ENCODE measurements at regions not wholly inside any gene's neighbourhood (a gene's known extent, or its start where the extent isn't known, plus 50 kb on each side); places are given as distances from the start of the nearest gene placed in this dataset.

GRCh38 chr1:80542231-80542630 lies 1258.5 kb upstream of the ADGRL2 start:
- TF ChIP-seq MAX (IDR thresholded peaks at IDR 0.05) (no peak), TCF12 (IDR thresholded peaks at IDR 0.05; ENCODE audit: low read depth) (no peak), EGR1 (IDR thresholded peaks at IDR 0.05) (no peak), ZBTB7A (IDR thresholded peaks at IDR 0.05; ENCODE audit: low read depth) (no peak)

GRCh38 chr1:80540596-80540995 lies 1260.1 kb upstream of the ADGRL2 start:
- TF ChIP-seq YY1 (IDR thresholded peaks at IDR 0.05; ENCODE audit: low read depth): no peak
- no peak for TF ChIP-seq TEAD4 (IDR thresholded peaks at IDR 0.05)
- no peak for TF ChIP-seq CEBPB (IDR thresholded peaks at IDR 0.05)
- TF ChIP-seq EP300 (IDR thresholded peaks at IDR 0.05; ENCODE audit: borderline replicate concordance): no peak
- TF ChIP-seq EGR1 (IDR thresholded peaks at IDR 0.05): no peak
- TF ChIP-seq RAD21 (IDR thresholded peaks at IDR 0.05; ENCODE audit: low read depth): no peak
- TF ChIP-seq TCF12 (IDR thresholded peaks at IDR 0.05; ENCODE audit: low read depth): no peak
- TF ChIP-seq REST (IDR thresholded peaks at IDR 0.05; ENCODE audit: low read depth): no peak
- TF ChIP-seq ZBTB7A (IDR thresholded peaks at IDR 0.05; ENCODE audit: low read depth): no peak
- no peak for TF ChIP-seq NFIC (IDR thresholded peaks at IDR 0.05)
- TF ChIP-seq MAX (IDR thresholded peaks at IDR 0.05): no peak
- no peak for TF ChIP-seq CREB1 (IDR thresholded peaks at IDR 0.05; ENCODE audit: low read depth)

GRCh38 chr1:80540149-80540548 lies 1260.6 kb upstream of the ADGRL2 start:
- TF ChIP-seq REST (IDR thresholded peaks at IDR 0.05; ENCODE audit: low read depth) (no peak), RAD21 (IDR thresholded peaks at IDR 0.05; ENCODE audit: low read depth) (no peak), EGR1 (IDR thresholded peaks at IDR 0.05) (no peak), TEAD4 (IDR thresholded peaks at IDR 0.05) (no peak), MAX (IDR thresholded peaks at IDR 0.05) (no peak), ZBTB7A (IDR thresholded peaks at IDR 0.05; ENCODE audit: low read depth) (no peak), CREB1 (IDR thresholded peaks at IDR 0.05; ENCODE audit: low read depth) (no peak)

GRCh38 chr1:80536461-80536860 lies 1264.3 kb upstream of the ADGRL2 start:
- TF ChIP-seq ZBTB7A (IDR thresholded peaks at IDR 0.05; ENCODE audit: low read depth) (no peak), MAX (IDR thresholded peaks at IDR 0.05) (no peak), CEBPB (IDR thresholded peaks at IDR 0.05) (no peak), USF1 (IDR thresholded peaks at IDR 0.05) (no peak), EGR1 (IDR thresholded peaks at IDR 0.05) (no peak), NFIC (IDR thresholded peaks at IDR 0.05) (no peak), RAD21 (IDR thresholded peaks at IDR 0.05; ENCODE audit: low read depth) (no peak), EP300 (IDR thresholded peaks at IDR 0.05; ENCODE audit: borderline replicate concordance) (no peak), FOXM1 (IDR thresholded peaks at IDR 0.05; ENCODE audit: borderline replicate concordance, low read depth) (no peak)

GRCh38 chr1:80535466-80535865 lies 1265.3 kb upstream of the ADGRL2 start:
- TF ChIP-seq NFIC (IDR thresholded peaks at IDR 0.05) (no peak), CREB1 (IDR thresholded peaks at IDR 0.05; ENCODE audit: low read depth) (no peak), EP300 (IDR thresholded peaks at IDR 0.05; ENCODE audit: borderline replicate concordance) (no peak), TEAD4 (IDR thresholded peaks at IDR 0.05) (no peak)

- TF ChIP-seq EGR1 (IDR thresholded peaks at IDR 0.05) (no peak), NFIC (IDR thresholded peaks at IDR 0.05) (no peak), CREB1 (IDR thresholded peaks at IDR 0.05; ENCODE audit: low read depth) (no peak), TCF12 (IDR thresholded peaks at IDR 0.05; ENCODE audit: low read depth) (no peak), YY1 (IDR thresholded peaks at IDR 0.05; ENCODE audit: low read depth) (no peak), USF1 (IDR thresholded peaks at IDR 0.05) (no peak), MAX (IDR thresholded peaks at IDR 0.05) (no peak), REST (IDR thresholded peaks at IDR 0.05; ENCODE audit: low read depth) (no peak)
These were observed 1266.0 kb upstream of the ADGRL2 start for GRCh38 chr1:80534606-80535360.
